Prostate gland (tissue), 2 donors: ENCODE measurements at regions not wholly inside any gene's neighbourhood (a gene's known extent, or its start where the extent isn't known, plus 50 kb on each side); places are given as distances from the start of the nearest gene placed in this dataset.
A peak's percentile ranks its signal among the peaks of the same experiment; 100 is the strongest.

ENCODE experiments used
- DNase-seq: peaks from one replicate; pipeline ENCODE4 v3.0.0-alpha.2; 2019; ENCODE audit warnings: low spot score
- H3K27ac ChIP-seq, 2 donors: fragments of 200-600 bp; sonication (generic); 2 replicates each; pipeline ENCODE4 v1.5.1; 2017 to 2019
- H3K27me3 ChIP-seq: fragments of 200-600 bp; sonication (generic); replicated peaks from 2 replicates; pipeline ENCODE4 v1.5.1; 2019; ENCODE audit not compliant: insufficient read depth
- H3K36me3 ChIP-seq, 2 donors: fragments of 200-600 bp; sonication (generic); 1 replicate in 1 of 2; 2 replicates in 1 of 2; pipeline versions ENCODE4 v1.5.1 to v1.8.1; 2017 to 2019
- H3K4me1 ChIP-seq: fragments of 200-600 bp; sonication (generic); replicated peaks from 2 replicates; pipeline ENCODE4 v1.5.1; 2019
- H3K4me3 ChIP-seq, 2 donors: fragments of 200-600 bp; sonication (generic); 2 replicates each; pipeline ENCODE4 v1.5.1; 2017 to 2019
- H3K9me3 ChIP-seq: fragments of 200-600 bp; sonication (generic); 2 replicates; pipeline ENCODE4 v1.5.1; 2017
- CTCF ChIP-seq, 4 experiments: fragments of 200-600 bp in 2 of 4; fragments of 450-650 bp in 2 of 4; sonication (generic) in 2 of 4; IDR thresholded peaks; 1 replicate in 3 of 4; 2 replicates in 1 of 4; pipeline ENCODE4 v1.5.1; 2016 to 2019; ENCODE audit warnings: antibody characterized with exemption in 4 of 4, mild to moderate bottlenecking in 2 of 4, moderate library complexity in 2 of 4
- POLR2A ChIP-seq: fragments of 450-650 bp; IDR thresholded peaks from one replicate; pipeline ENCODE4 v1.6.1; 2016; ENCODE audit warnings: antibody characterized with exemption, mild to moderate bottlenecking
- POLR2AphosphoS5 ChIP-seq: sonication (generic); formaldehyde crosslinking; IDR thresholded peaks from one replicate; pipeline ENCODE4 v1.6.1; 2017; ENCODE audit warnings: antibody characterized with exemption
- WGBS: methylation state at CpG from one replicate; pipeline ENCODE4 v1.1.5; 2018; 5-methylcytosine and 5-hydroxymethylcytosine counted together
- intact Hi-C: fragments of 100-400 bp; cut with DNase I; formaldehyde crosslinking; loops from one replicate; pipeline ENCODE4 v1.14.2; 2022

GRCh38 chr6:1024587-1024986, 287.3 kb upstream of the FOXQ1 start:
- 16% methylated on average over 9 of the region's 9 CpGs for WGBS
- TF ChIP-seq CTCF (IDR thresholded peaks at IDR 0.05) (no peak), POLR2AphosphoS5 (peak; percentile 89), POLR2A (no peak)
- Histone ChIP-seq H3K27me3 (no peaks in the 10 kb centered on the region), H3K9me3 (no peaks in the 10 kb centered on the region), H3K36me3 (no peaks in the 10 kb centered on the region), H3K4me1 (no peaks in the 10 kb centered on the region), H3K4me3 (no peak overlapping the region), H3K27ac (peak overlapping the region in 1 of 2 donors; percentile 28)
- intact Hi-C loops, result no loop called here
- peak; percentile 84 for DNase-seq

- no peak for DNase-seq
- WGBS, result 66% methylated on average over 6 of the region's 6 CpGs
- Histone ChIP-seq H3K27me3 (no peaks in the 10 kb centered on the region), H3K4me1 (no peaks in the 10 kb centered on the region), H3K4me3 (no peak overlapping the region), H3K27ac (no peak overlapping the region), H3K9me3 (no peaks in the 10 kb centered on the region), H3K36me3 (no peaks in the 10 kb centered on the region)
- intact Hi-C loops, result no loop called here
- no peak for TF ChIP-seq POLR2A
- TF ChIP-seq CTCF (IDR thresholded peaks at IDR 0.05), result no peak
- TF ChIP-seq POLR2AphosphoS5, result no peak
These were observed 287.7 kb upstream of the FOXQ1 start for GRCh38 chr6:1024161-1024560.

DNA sequence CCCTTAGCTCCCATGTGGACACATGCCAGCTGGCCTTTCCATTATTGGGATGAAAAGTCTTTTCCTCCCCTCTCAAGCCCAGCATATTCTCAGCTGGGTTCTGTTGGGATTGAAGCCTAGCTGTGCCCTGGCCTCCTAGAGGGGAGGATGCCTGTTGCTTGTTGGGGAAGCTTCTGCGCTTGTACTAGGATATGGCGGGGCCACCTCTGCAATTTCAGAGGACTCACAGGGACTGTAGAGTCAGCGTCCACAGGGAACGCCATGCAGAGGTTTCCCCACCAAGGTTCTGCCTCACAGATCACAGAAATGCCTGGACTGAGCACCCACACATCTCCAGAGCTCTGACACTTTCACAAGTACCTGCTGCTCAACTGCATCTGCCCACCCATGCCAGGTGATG, 288.7 kb upstream of the FOXQ1 start:
- intact Hi-C loops, result no loop called here

DNA sequence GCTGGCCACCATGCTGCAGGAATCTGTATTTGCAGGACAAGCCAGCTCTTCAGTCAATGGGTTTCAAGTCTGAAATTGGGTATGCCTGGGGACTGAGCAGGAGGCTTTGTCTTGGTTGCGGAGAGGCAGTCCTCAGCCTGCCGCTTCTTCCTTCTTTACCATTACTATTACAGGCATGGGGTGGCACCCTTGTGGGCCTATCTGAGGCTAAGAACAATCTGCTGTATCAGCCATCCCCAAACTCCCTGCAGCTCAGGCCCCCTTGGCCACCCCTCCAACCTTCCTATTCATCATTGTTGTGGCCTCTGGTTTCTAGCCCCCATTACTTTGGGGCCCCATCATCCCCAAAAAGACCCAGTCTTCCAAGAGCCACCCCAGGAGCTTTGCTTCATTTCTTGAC, 289.2 kb upstream of the FOXQ1 start:
- WGBS, result 94% methylated on average over 2 of the region's 2 CpGs
- intact Hi-C loops, result no loop called here
- no peak overlapping the region for H3K4me3 ChIP-seq
- no peaks in the 10 kb centered on the region for H3K27me3 ChIP-seq
- H3K4me1 ChIP-seq, result no peaks in the 10 kb centered on the region
- no peaks in the 10 kb centered on the region for H3K9me3 ChIP-seq
- no peaks in the 10 kb centered on the region for H3K36me3 ChIP-seq
- no peak for TF ChIP-seq POLR2A
- no peak for TF ChIP-seq POLR2AphosphoS5
- no peak for TF ChIP-seq CTCF (IDR thresholded peaks at IDR 0.05)
- H3K27ac ChIP-seq, result no peak overlapping the region
- no peak for DNase-seq

More for the DNA sequence above, 288.7 kb upstream of the FOXQ1 start:
- H3K9me3 ChIP-seq, result no peaks in the 10 kb centered on the region
- H3K27me3 ChIP-seq, result no peaks in the 10 kb centered on the region
- WGBS, result 100% methylated on average over 4 of the region's 4 CpGs
- no peaks in the 10 kb centered on the region for H3K36me3 ChIP-seq
- TF ChIP-seq POLR2A (no peak), POLR2AphosphoS5 (no peak), CTCF (IDR thresholded peaks at IDR 0.05) (no peak)
- no peak for DNase-seq
- no peak overlapping the region for H3K27ac ChIP-seq
- no peak overlapping the region for H3K4me3 ChIP-seq
- H3K4me1 ChIP-seq, result no peaks in the 10 kb centered on the region

DNA sequence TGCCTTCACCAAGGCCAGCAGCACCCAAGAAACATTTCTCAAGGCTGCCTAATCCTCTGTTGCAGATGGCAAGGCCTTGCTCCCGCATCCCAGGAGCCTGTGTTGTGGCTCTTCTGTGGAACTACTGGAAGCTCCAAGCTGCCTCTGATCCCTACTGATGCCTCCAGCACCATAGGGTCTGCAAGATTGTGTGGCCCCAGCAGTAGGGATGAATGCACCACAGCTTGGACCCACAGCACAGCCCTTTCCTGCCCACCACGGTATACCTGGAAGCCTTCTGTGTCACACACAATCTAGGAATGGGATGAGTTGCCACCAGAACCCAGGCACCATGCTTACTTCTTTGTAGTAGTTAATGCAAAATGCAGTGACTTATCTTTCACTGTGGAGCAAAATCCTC, 291.1 kb upstream of the FOXQ1 start:
- no peaks in the 10 kb centered on the region for H3K27me3 ChIP-seq
- WGBS, result 89% methylated on average over 2 of the region's 2 CpGs
- peaks cover 2% of the 10 kb centered on the region for H3K4me1 ChIP-seq
- H3K27ac ChIP-seq, result no peak overlapping the region
- H3K36me3 ChIP-seq, result no peaks in the 10 kb centered on the region
- TF ChIP-seq POLR2AphosphoS5 (no peak), POLR2A (no peak), CTCF (IDR thresholded peaks at IDR 0.05) (no peak)
- intact Hi-C loops, result no loop called here
- no peaks in the 10 kb centered on the region for H3K9me3 ChIP-seq
- H3K4me3 ChIP-seq, result no peak overlapping the region
- DNase-seq, result no peak
